Endothelial cell of umbilical vein (primary cell): ENCODE measurements at regions not wholly inside any gene's neighbourhood (a gene's known extent, or its start where the extent isn't known, plus 50 kb on each side); places are given as distances from the start of the nearest gene placed in this dataset.

ENCODE experiments used
- EZH2 ChIP-seq: IDR thresholded peaks from 2 replicates; pipeline ENCODE4 v1.6.1; 2012; ENCODE audit warnings: borderline replicate concordance, low read depth, mild to moderate bottlenecking, moderate library complexity, low read length, inconsistent platforms; ENCODE audit not compliant: severe bottlenecking
- JUN ChIP-seq: IDR thresholded peaks from 2 replicates; pipeline ENCODE4 v1.6.1; 2011; ENCODE audit warnings: borderline replicate concordance, low read depth; ENCODE audit not compliant: insufficient read length, insufficient read depth
- POLR2A ChIP-seq: IDR thresholded peaks from 2 replicates; pipeline ENCODE4 v1.6.1; 2012; ENCODE audit warnings: low read depth, mild to moderate bottlenecking, control low read depth, low read length
- POLR2AphosphoS5 ChIP-seq: IDR thresholded peaks from 2 replicates; pipeline ENCODE4 v1.6.1; 2012; ENCODE audit warnings: low read depth, mild to moderate bottlenecking, control low read depth, low read length, moderate library complexity; ENCODE audit not compliant: insufficient read depth
- TF ChIP-seq, protein P1 (sequence below), 2 donors: IDR thresholded peaks; 1 replicate in 1 of 2; 2 replicates in 1 of 2; pipeline ENCODE4 v1.5.1; 2011; ENCODE audit warnings: low read length in 2 of 2, mild to moderate bottlenecking in 2 of 2, moderate library complexity in 2 of 2, control low read depth in 1 of 2, inconsistent platforms in 1 of 2, low read depth in 1 of 2; ENCODE audit not compliant: insufficient read depth in 1 of 2; ENCODE audit errors: extremely low read depth in 1 of 2
- TF ChIP-seq, protein P2 (sequence below): IDR thresholded peaks from 2 replicates; pipeline ENCODE4 v1.6.1; 2011; ENCODE audit not compliant: insufficient read depth, insufficient read length

- TF ChIP-seq POLR2AphosphoS5: no peak
- TF ChIP-seq, protein P1, sequence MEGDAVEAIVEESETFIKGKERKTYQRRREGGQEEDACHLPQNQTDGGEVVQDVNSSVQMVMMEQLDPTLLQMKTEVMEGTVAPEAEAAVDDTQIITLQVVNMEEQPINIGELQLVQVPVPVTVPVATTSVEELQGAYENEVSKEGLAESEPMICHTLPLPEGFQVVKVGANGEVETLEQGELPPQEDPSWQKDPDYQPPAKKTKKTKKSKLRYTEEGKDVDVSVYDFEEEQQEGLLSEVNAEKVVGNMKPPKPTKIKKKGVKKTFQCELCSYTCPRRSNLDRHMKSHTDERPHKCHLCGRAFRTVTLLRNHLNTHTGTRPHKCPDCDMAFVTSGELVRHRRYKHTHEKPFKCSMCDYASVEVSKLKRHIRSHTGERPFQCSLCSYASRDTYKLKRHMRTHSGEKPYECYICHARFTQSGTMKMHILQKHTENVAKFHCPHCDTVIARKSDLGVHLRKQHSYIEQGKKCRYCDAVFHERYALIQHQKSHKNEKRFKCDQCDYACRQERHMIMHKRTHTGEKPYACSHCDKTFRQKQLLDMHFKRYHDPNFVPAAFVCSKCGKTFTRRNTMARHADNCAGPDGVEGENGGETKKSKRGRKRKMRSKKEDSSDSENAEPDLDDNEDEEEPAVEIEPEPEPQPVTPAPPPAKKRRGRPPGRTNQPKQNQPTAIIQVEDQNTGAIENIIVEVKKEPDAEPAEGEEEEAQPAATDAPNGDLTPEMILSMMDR (IDR thresholded peaks at IDR 0.05; ENCODE audit: extremely low read depth in 1 of 2, insufficient read depth in 1 of 2, low read depth in 1 of 2, low read length in 2 of 2): peak; percentile 5 to 23
- TF ChIP-seq, protein P2, sequence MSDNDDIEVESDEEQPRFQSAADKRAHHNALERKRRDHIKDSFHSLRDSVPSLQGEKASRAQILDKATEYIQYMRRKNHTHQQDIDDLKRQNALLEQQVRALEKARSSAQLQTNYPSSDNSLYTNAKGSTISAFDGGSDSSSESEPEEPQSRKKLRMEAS: no peak
- no peak for TF ChIP-seq EZH2
- TF ChIP-seq POLR2A: no peak
- no peak for TF ChIP-seq JUN
These were observed 216.5 kb downstream of the CDCA7 start for GRCh38 chr2:173571021-173571821.
